ENCODE measurements at regions not wholly inside any gene's neighbourhood (a gene's known extent, or its start where the extent isn't known, plus 50 kb on each side); places are given as distances from the start of the nearest gene placed in this dataset.

DNA sequence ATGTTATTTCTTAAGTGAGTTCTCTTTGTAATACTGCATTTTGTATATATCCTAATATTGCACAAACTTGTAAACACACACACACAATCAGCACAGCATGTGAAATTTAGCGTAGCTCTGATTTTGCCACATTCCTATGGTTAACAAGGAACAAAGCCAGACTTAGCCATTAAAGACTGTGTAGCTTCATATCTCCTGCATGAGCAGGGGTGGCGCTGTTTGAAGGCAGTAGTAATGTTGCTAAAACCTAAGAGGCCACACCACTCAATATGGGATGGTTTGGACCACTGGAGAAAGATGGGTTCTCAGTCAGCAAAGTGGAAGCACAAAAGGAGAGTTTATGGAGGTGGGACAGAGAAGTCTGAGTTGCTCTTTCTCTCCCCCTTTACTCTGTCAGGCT is 61.1 kb upstream of the RND3 start:
- TF ChIP-seq, protein P1, sequence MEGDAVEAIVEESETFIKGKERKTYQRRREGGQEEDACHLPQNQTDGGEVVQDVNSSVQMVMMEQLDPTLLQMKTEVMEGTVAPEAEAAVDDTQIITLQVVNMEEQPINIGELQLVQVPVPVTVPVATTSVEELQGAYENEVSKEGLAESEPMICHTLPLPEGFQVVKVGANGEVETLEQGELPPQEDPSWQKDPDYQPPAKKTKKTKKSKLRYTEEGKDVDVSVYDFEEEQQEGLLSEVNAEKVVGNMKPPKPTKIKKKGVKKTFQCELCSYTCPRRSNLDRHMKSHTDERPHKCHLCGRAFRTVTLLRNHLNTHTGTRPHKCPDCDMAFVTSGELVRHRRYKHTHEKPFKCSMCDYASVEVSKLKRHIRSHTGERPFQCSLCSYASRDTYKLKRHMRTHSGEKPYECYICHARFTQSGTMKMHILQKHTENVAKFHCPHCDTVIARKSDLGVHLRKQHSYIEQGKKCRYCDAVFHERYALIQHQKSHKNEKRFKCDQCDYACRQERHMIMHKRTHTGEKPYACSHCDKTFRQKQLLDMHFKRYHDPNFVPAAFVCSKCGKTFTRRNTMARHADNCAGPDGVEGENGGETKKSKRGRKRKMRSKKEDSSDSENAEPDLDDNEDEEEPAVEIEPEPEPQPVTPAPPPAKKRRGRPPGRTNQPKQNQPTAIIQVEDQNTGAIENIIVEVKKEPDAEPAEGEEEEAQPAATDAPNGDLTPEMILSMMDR (IDR thresholded peaks at IDR 0.05): peak; percentile 56
- TF ChIP-seq SIN3A (IDR thresholded peaks at IDR 0.05; ENCODE audit: borderline replicate concordance, insufficient read depth, low read depth, low read length): no peak
